CD4-positive, alpha-beta T cell treated with Interleukin-4 for 4 hours (primary cell): ENCODE measurements at regions not wholly inside any gene's neighbourhood (a gene's known extent, or its start where the extent isn't known, plus 50 kb on each side); places are given as distances from the start of the nearest gene placed in this dataset.

Source experiments
- DNase-seq: peaks from one replicate; pipeline ENCODE4 v3.0.0-alpha.2; 2020

- no peak for DNase-seq
These were observed 635.9 kb upstream of the SUCLG2 start for GRCh38 chr3:68290333-68290732.

GRCh38 chr3:68288085-68288484 lies 633.7 kb upstream of the SUCLG2 start:
- no peak for DNase-seq

- no peak for DNase-seq
These were observed 632.7 kb upstream of the SUCLG2 start for GRCh38 chr3:68287101-68287500.

GRCh38 chr3:68274286-68274685 lies 619.9 kb upstream of the SUCLG2 start:
- no peak for DNase-seq

GRCh38 chr3:68271145-68271544 lies 616.7 kb upstream of the SUCLG2 start:
- DNase-seq = no peak

- peak; percentile 4 for DNase-seq
These were observed 602.3 kb upstream of the SUCLG2 start for GRCh38 chr3:68256635-68257223.

GRCh38 chr3:68249265-68249664 lies 594.9 kb upstream of the SUCLG2 start:
- DNase-seq = no peak

- no peak for DNase-seq
These were observed 588.2 kb upstream of the SUCLG2 start for GRCh38 chr3:68242606-68243005.

- no peak for DNase-seq
These were observed 585.1 kb upstream of the SUCLG2 start for GRCh38 chr3:68239542-68239941.

GRCh38 chr3:68234076-68234780 lies 579.8 kb upstream of the SUCLG2 start:
- no peak for DNase-seq

GRCh38 chr3:68228856-68229255 lies 574.4 kb upstream of the SUCLG2 start:
- no peak for DNase-seq

GRCh38 chr3:68220832-68221231 lies 566.4 kb upstream of the SUCLG2 start:
- no peak for DNase-seq

- DNase-seq = no peak
These were observed 557.2 kb upstream of the SUCLG2 start for GRCh38 chr3:68211637-68212036.

GRCh38 chr3:68210635-68211034 lies 556.2 kb upstream of the SUCLG2 start:
- DNase-seq = no peak

GRCh38 chr3:68207327-68207726 lies 552.9 kb upstream of the SUCLG2 start:
- DNase-seq = no peak

- no peak for DNase-seq
These were observed 552.2 kb upstream of the SUCLG2 start for GRCh38 chr3:68206524-68207117.

- no peak for DNase-seq
These were observed 532.3 kb upstream of the SUCLG2 start for GRCh38 chr3:68186733-68187132.

- no peak for DNase-seq
These were observed 522.2 kb upstream of the SUCLG2 start for GRCh38 chr3:68176600-68176999.

GRCh38 chr3:68173012-68173634 lies 518.7 kb upstream of the SUCLG2 start:
- no peak for DNase-seq

GRCh38 chr3:68172039-68172438 lies 517.6 kb upstream of the SUCLG2 start:
- DNase-seq = no peak

GRCh38 chr3:68163968-68164367 lies 509.6 kb upstream of the SUCLG2 start:
- no peak for DNase-seq

GRCh38 chr3:68163062-68163461 lies 508.6 kb upstream of the SUCLG2 start:
- DNase-seq = no peak

- DNase-seq = no peak
These were observed 508.2 kb upstream of the SUCLG2 start for GRCh38 chr3:68162644-68163043.

GRCh38 chr3:68151359-68151758 lies 496.9 kb upstream of the SUCLG2 start:
- no peak for DNase-seq
